Liver (tissue), 8 donors: ENCODE measurements at regions not wholly inside any gene's neighbourhood (a gene's known extent, or its start where the extent isn't known, plus 50 kb on each side); places are given as distances from the start of the nearest gene placed in this dataset.
A peak's percentile ranks its signal among the peaks of the same experiment; 100 is the strongest.

Experiments
- DNase-seq: peaks from one replicate; pipeline ENCODE4 v3.0.0-alpha.2; 2017; ENCODE audit warnings: low spot score
- H3K27ac ChIP-seq, 2 donors: one replicate each; pipeline ENCODE4 v1.7.0; 2013; ENCODE audit warnings: inconsistent platforms in 2 of 2, low read length in 2 of 2, control low read depth in 1 of 2, low read depth in 1 of 2, mild to moderate bottlenecking in 1 of 2
- H3K27me3 ChIP-seq, 4 donors: one replicate each; pipeline versions ENCODE4 v1.6.1 to v1.7.0; 2013; ENCODE audit warnings: low read length in 3 of 4, inconsistent platforms in 1 of 4, mild to moderate bottlenecking in 1 of 4, moderate library complexity in 1 of 4; ENCODE audit not compliant: control insufficient read depth in 4 of 4, insufficient read depth in 4 of 4
- H3K36me3 ChIP-seq, 4 donors: one replicate each; pipeline versions ENCODE4 v1.6.1 to v1.7.0; 2013; ENCODE audit warnings: low read length in 3 of 4, mild to moderate bottlenecking in 3 of 4, low read depth in 1 of 4, moderate library complexity in 1 of 4; ENCODE audit not compliant: control insufficient read depth in 4 of 4, insufficient read depth in 3 of 4
- H3K4me1 ChIP-seq, 4 donors: one replicate each; pipeline versions ENCODE4 v1.6.1 to v1.7.0; 2013; ENCODE audit warnings: low read length in 3 of 4, mild to moderate bottlenecking in 3 of 4, moderate library complexity in 1 of 4; ENCODE audit not compliant: control insufficient read depth in 4 of 4, insufficient read depth in 4 of 4
- H3K4me3 ChIP-seq, 3 donors: one replicate each; pipeline versions ENCODE4 v1.6.1 to v1.7.0; 2013; ENCODE audit warnings: low read length in 3 of 3, control low read depth in 1 of 3, low read depth in 1 of 3, mild to moderate bottlenecking in 1 of 3
- H3K9ac ChIP-seq, 2 donors: one replicate each; pipeline ENCODE4 v1.7.0; 2013; ENCODE audit warnings: low read length in 2 of 2, mild to moderate bottlenecking in 2 of 2, moderate library complexity in 2 of 2, control low read depth in 1 of 2, low read depth in 1 of 2
- H3K9me3 ChIP-seq, 4 donors: one replicate each; pipeline versions ENCODE4 v1.6.1 to v1.7.0; 2013; ENCODE audit warnings: low read length in 3 of 4; ENCODE audit not compliant: control insufficient read depth in 4 of 4
- EGR1 ChIP-seq, 2 donors: IDR thresholded peaks; 2 replicates each; pipeline ENCODE4 v1.6.1; 2016 to 2018; ENCODE audit warnings: antibody characterized with exemption in 2 of 2, low read depth in 2 of 2
- FOXA1 ChIP-seq: IDR thresholded peaks from 2 replicates; pipeline ENCODE4 v1.6.1; 2016; ENCODE audit warnings: antibody characterized with exemption
- FOXA2 ChIP-seq: IDR thresholded peaks from 2 replicates; pipeline ENCODE4 v1.6.1; 2016; ENCODE audit warnings: antibody characterized with exemption
- GABPA ChIP-seq, 2 donors: IDR thresholded peaks in 1 of 2; conservative IDR thresholded peaks in 1 of 2; 2 replicates each; pipeline ENCODE4 v1.6.1; 2016; ENCODE audit warnings: antibody characterized with exemption in 2 of 2, mild to moderate bottlenecking in 1 of 2, moderate library complexity in 1 of 2
- HNF4G ChIP-seq: IDR thresholded peaks from 2 replicates; pipeline ENCODE4 v1.6.1; 2016; ENCODE audit warnings: antibody characterized with exemption
- JUND ChIP-seq, 2 donors: IDR thresholded peaks; 2 replicates each; pipeline ENCODE4 v1.6.1; 2016; ENCODE audit warnings: antibody characterized with exemption in 2 of 2
- NR2F2 ChIP-seq: IDR thresholded peaks from 2 replicates; pipeline ENCODE4 v1.6.1; 2016; ENCODE audit warnings: antibody characterized with exemption
- RAD21 ChIP-seq, 2 donors: IDR thresholded peaks; 2 replicates each; pipeline ENCODE4 v1.6.1; 2016; ENCODE audit warnings: antibody characterized with exemption in 2 of 2, mild to moderate bottlenecking in 2 of 2
- RXRA ChIP-seq, 2 donors: IDR thresholded peaks; 2 replicates each; pipeline ENCODE4 v1.6.1; 2017 to 2018; ENCODE audit warnings: antibody characterized with exemption in 2 of 2, mild to moderate bottlenecking in 1 of 2
- SP1 ChIP-seq: IDR thresholded peaks from 2 replicates; pipeline ENCODE4 v1.6.1; 2018; ENCODE audit warnings: antibody characterized with exemption, mild to moderate bottlenecking
- YY1 ChIP-seq: IDR thresholded peaks from 2 replicates; pipeline ENCODE4 v1.6.1; 2016; ENCODE audit warnings: antibody characterized with exemption, mild to moderate bottlenecking
- WGBS: extraction: QIAGEN DNeasy Blood & Tissue Kit; methylation state at CpG from one replicate; pipeline ENCODE4 v1.1.7; 2013; 5-methylcytosine and 5-hydroxymethylcytosine counted together
- TF ChIP-seq, protein P1 (sequence below): IDR thresholded peaks from 2 replicates; pipeline ENCODE4 v1.6.1; 2016; ENCODE audit warnings: antibody characterized with exemption
- TF ChIP-seq, protein P2 (sequence below): IDR thresholded peaks from 2 replicates; pipeline ENCODE4 v1.6.1; 2016; ENCODE audit warnings: antibody characterized with exemption, mild to moderate bottlenecking
- TF ChIP-seq, protein P3 (sequence below): fragments of 150-350 bp; IDR thresholded peaks from 2 replicates; pipeline ENCODE4 v1.5.1; 2017; ENCODE audit warnings: improper control_type of control experiment, low read depth, low read length; ENCODE audit not compliant: missing input control
- donor health status: healthy.
- donor health status: healthy.
- donor health status: healthy.
- donor health status: healthy.
- donor health status: healthy.

DNA sequence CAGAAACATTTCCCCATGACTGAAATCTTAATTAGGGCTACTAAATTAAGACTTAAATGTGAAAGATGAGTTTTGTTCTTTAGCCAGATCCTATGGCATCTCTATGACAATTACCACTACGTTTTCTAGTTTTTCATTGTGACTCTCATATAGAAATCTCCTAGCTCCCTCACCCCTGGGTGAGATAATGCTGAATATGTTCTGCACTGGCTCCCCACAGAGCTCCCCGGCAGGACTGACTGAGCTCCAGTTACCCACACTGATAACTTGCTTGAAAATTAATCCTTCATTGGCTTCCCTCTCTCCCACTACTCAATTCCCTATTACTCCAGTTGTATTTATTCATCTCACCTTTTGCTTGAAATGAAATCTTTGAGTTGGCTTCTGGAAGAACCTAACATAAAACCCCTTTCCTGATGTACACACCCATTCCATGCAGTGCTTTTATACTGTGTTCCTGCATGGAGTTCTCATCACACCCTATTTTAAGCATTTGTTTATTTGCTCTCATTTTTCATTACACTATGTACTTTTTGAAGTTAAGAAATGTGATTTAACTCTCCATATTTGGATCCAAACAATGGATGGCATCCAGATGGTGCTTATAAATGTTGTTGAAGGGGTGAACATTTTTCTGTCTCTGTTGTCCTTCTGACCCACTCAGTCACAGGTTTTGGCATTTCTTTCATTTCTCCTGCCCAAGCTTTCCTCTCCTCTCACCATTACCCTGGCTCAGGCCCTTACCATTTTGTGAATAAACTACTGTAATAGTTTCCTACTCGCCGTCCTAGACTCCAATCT, 623.4 kb downstream of the SPRY1 start:
- TF ChIP-seq HNF4G = no peak
- no peak for TF ChIP-seq YY1
- TF ChIP-seq FOXA1 = no peak
- no peak for TF ChIP-seq SP1
- no peak for TF ChIP-seq RAD21 (IDR thresholded peaks at IDR 0.05)
- TF ChIP-seq, protein P1, sequence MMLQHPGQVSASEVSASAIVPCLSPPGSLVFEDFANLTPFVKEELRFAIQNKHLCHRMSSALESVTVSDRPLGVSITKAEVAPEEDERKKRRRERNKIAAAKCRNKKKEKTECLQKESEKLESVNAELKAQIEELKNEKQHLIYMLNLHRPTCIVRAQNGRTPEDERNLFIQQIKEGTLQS = no peak
- TF ChIP-seq FOXA2 = no peak
- no peak for TF ChIP-seq NR2F2
- no peak for TF ChIP-seq EGR1 (IDR thresholded peaks at IDR 0.05; ENCODE audit: low read depth in 2 of 2)
- Histone ChIP-seq H3K27me3 (no peaks in the 10 kb centered on the region), H3K9me3 (no peaks in the 10 kb centered on the region), H3K36me3 (no peaks in the 10 kb centered on the region), H3K27ac (peak overlapping the region in 1 of 2 donors; percentile 46), H3K4me1 (no peaks in the 10 kb centered on the region), H3K4me3 (no peak overlapping the region), H3K9ac (no peak overlapping the region)
- 83% methylated on average over 4 of the region's 4 CpGs for WGBS
- DNase-seq = no peak

DNA sequence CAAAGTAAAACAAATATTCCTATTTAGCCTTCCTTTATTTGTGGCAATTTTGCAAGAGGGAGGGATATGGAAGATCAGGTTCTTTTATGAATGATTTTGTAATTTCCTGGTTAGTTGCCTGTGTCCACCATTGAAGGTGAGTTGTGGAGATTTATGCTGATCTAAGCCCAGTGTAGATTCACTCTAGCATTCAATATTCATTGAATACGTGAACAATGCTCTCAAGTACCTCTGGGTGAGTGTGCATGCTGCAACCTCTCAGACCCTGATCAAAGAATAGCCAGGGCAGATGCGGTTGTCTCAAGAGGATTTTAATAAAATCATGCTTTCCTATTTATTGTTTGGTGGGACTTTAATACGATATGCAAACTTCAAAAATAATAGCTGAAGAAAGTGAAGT, 628.4 kb downstream of the SPRY1 start:
- no peaks in the 10 kb centered on the region for H3K9me3 ChIP-seq
- no peaks in the 10 kb centered on the region for H3K36me3 ChIP-seq
- H3K27ac ChIP-seq = no peak overlapping the region
- H3K4me3 ChIP-seq = no peak overlapping the region
- no peak overlapping the region for H3K9ac ChIP-seq
- whole genome bisulfite sequencing = 58% methylated on average over 3 of the region's 3 CpGs
- DNase-seq = no peak
- H3K4me1 ChIP-seq = no peaks in the 10 kb centered on the region
- TF ChIP-seq, protein P2, sequence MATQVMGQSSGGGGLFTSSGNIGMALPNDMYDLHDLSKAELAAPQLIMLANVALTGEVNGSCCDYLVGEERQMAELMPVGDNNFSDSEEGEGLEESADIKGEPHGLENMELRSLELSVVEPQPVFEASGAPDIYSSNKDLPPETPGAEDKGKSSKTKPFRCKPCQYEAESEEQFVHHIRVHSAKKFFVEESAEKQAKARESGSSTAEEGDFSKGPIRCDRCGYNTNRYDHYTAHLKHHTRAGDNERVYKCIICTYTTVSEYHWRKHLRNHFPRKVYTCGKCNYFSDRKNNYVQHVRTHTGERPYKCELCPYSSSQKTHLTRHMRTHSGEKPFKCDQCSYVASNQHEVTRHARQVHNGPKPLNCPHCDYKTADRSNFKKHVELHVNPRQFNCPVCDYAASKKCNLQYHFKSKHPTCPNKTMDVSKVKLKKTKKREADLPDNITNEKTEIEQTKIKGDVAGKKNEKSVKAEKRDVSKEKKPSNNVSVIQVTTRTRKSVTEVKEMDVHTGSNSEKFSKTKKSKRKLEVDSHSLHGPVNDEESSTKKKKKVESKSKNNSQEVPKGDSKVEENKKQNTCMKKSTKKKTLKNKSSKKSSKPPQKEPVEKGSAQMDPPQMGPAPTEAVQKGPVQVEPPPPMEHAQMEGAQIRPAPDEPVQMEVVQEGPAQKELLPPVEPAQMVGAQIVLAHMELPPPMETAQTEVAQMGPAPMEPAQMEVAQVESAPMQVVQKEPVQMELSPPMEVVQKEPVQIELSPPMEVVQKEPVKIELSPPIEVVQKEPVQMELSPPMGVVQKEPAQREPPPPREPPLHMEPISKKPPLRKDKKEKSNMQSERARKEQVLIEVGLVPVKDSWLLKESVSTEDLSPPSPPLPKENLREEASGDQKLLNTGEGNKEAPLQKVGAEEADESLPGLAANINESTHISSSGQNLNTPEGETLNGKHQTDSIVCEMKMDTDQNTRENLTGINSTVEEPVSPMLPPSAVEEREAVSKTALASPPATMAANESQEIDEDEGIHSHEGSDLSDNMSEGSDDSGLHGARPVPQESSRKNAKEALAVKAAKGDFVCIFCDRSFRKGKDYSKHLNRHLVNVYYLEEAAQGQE = no peak
- no peak for TF ChIP-seq FOXA1
- TF ChIP-seq HNF4G = no peak
- TF ChIP-seq GABPA (IDR thresholded peaks at IDR 0.05 in 1 of 2, conservative IDR thresholded peaks at IDR 0.05 in 1 of 2) = no peak
- no peak for TF ChIP-seq JUND (IDR thresholded peaks at IDR 0.05)
- TF ChIP-seq, protein P3, sequence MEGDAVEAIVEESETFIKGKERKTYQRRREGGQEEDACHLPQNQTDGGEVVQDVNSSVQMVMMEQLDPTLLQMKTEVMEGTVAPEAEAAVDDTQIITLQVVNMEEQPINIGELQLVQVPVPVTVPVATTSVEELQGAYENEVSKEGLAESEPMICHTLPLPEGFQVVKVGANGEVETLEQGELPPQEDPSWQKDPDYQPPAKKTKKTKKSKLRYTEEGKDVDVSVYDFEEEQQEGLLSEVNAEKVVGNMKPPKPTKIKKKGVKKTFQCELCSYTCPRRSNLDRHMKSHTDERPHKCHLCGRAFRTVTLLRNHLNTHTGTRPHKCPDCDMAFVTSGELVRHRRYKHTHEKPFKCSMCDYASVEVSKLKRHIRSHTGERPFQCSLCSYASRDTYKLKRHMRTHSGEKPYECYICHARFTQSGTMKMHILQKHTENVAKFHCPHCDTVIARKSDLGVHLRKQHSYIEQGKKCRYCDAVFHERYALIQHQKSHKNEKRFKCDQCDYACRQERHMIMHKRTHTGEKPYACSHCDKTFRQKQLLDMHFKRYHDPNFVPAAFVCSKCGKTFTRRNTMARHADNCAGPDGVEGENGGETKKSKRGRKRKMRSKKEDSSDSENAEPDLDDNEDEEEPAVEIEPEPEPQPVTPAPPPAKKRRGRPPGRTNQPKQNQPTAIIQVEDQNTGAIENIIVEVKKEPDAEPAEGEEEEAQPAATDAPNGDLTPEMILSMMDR = no peak
- TF ChIP-seq FOXA2 = no peak
- no peak for TF ChIP-seq RXRA (IDR thresholded peaks at IDR 0.05)
- no peaks in the 10 kb centered on the region for H3K27me3 ChIP-seq
